NT2/D1 (cell line): ENCODE measurements at regions not wholly inside any gene's neighbourhood (a gene's known extent, or its start where the extent isn't known, plus 50 kb on each side); places are given as distances from the start of the nearest gene placed in this dataset.

Experiments
- DNase-seq: peaks from one replicate; pipeline ENCODE4 v3.0.0-alpha.2; 2011; ENCODE audit warnings: low read depth, low spot score
- H3K27me3 ChIP-seq: 2 replicates; pipeline ENCODE4 v1.6.0; 2011; ENCODE audit warnings: mild to moderate bottlenecking; ENCODE audit not compliant: insufficient read length, insufficient read depth
- H3K36me3 ChIP-seq: 2 replicates; pipeline ENCODE4 v1.6.1; 2011; ENCODE audit warnings: mild to moderate bottlenecking, low read length, mixed read lengths; ENCODE audit not compliant: insufficient read depth, insufficient read length
- H3K4me1 ChIP-seq: 2 replicates; pipeline ENCODE4 v1.5.1; 2011; ENCODE audit not compliant: insufficient read depth, insufficient read length
- H3K4me3 ChIP-seq: 2 replicates; pipeline ENCODE4 v1.5.1; 2011; ENCODE audit warnings: low read depth; ENCODE audit not compliant: insufficient read length
- H3K9ac ChIP-seq: 2 replicates; pipeline ENCODE4 v1.6.0; 2011; ENCODE audit warnings: low read depth; ENCODE audit not compliant: insufficient read length
- H3K9me3 ChIP-seq: 2 replicates; pipeline ENCODE4 v1.5.1; 2011; ENCODE audit warnings: mild to moderate bottlenecking, low read length; ENCODE audit not compliant: insufficient read depth
- SUZ12 ChIP-seq: IDR thresholded peaks from 2 replicates; pipeline ENCODE4 v1.6.1; 2011; ENCODE audit not compliant: insufficient read length, insufficient read depth; ENCODE audit errors: extremely low read depth
- YY1 ChIP-seq: IDR thresholded peaks from 2 replicates; pipeline ENCODE4 v1.6.1; 2011; ENCODE audit not compliant: insufficient read length, insufficient read depth
- ZNF274 ChIP-seq: IDR thresholded peaks from 2 replicates; pipeline ENCODE4 v1.6.1; 2011; ENCODE audit warnings: mild to moderate bottlenecking, low read depth, low read length

GRCh38 chr5:27502236-27502635 lies 463.9 kb upstream of the CDH9 start:
- H3K36me3 ChIP-seq, result no peaks in the 10 kb centered on the region
- TF ChIP-seq ZNF274, result no peak
- no peak for TF ChIP-seq YY1
- TF ChIP-seq SUZ12, result no peak
- H3K9me3 ChIP-seq, result no peaks in the 10 kb centered on the region
- no peak overlapping the region for H3K9ac ChIP-seq
- H3K4me1 ChIP-seq, result no peaks in the 10 kb centered on the region
- DNase-seq, result no peak
- H3K27me3 ChIP-seq, result no peaks in the 10 kb centered on the region
- H3K4me3 ChIP-seq, result no peak overlapping the region

DNA sequence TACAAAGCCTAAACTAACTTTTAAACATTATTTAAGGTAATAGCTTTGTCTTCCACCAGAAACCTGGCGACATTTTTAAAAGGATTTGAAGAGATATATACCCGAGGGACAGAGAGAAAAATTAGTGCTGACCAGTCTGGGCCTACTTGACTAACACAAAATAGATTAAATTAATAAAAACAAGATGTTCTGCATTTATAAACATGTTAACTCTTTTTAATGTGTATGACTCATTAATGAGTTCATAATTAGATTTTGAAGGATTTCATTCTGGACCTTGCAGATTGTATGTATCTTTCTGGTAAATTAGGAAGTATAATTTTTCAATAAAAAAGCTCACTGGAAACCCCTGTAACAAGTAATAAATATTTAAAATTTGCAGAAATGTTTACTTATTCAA lies 459.1 kb upstream of the CDH9 start:
- no peak for DNase-seq
- no peak overlapping the region for H3K4me3 ChIP-seq
- no peaks in the 10 kb centered on the region for H3K27me3 ChIP-seq
- TF ChIP-seq ZNF274 (no peak), SUZ12 (no peak), YY1 (no peak)
- H3K36me3 ChIP-seq, result no peaks in the 10 kb centered on the region
- H3K9me3 ChIP-seq, result no peaks in the 10 kb centered on the region
- H3K9ac ChIP-seq, result no peak overlapping the region
- H3K4me1 ChIP-seq, result no peaks in the 10 kb centered on the region

DNA sequence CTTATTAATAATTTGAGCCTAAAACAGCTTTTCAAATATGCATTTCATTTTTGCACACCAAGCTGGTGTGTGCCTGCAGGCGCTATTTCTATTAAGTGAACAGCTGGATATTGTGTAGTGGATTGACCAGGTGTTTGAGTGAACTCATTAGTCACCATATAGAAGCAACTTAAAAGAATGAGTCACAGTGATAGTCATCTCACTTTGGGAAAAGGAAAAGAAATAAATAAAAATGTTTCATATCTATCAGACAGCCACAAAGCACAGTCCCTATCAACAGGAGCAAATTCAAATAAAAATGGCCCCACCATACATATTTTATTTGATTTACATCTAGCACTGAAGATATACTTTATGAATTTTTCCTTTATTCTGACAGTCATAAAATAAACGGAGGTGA lies 456.5 kb upstream of the CDH9 start:
- Histone ChIP-seq H3K4me1 (no peaks in the 10 kb centered on the region), H3K9ac (no peak overlapping the region), H3K9me3 (no peaks in the 10 kb centered on the region), H3K27me3 (no peaks in the 10 kb centered on the region), H3K4me3 (no peak overlapping the region), H3K36me3 (no peaks in the 10 kb centered on the region)
- DNase-seq, result no peak
- no peak for TF ChIP-seq ZNF274
- no peak for TF ChIP-seq YY1
- no peak for TF ChIP-seq SUZ12

GRCh38 chr5:27491746-27492439 lies 453.5 kb upstream of the CDH9 start:
- no peak for DNase-seq
- TF ChIP-seq YY1 (no peak), ZNF274 (no peak), SUZ12 (no peak)
- no peaks in the 10 kb centered on the region for H3K27me3 ChIP-seq

GRCh38 chr5:27491047-27491446 lies 452.7 kb upstream of the CDH9 start:
- H3K4me3 ChIP-seq, result no peak overlapping the region

More at GRCh38 chr5:27491746-27492439, 453.5 kb upstream of the CDH9 start:
- H3K4me3 ChIP-seq, result no peak overlapping the region
- H3K36me3 ChIP-seq, result no peaks in the 10 kb centered on the region
- H3K4me1 ChIP-seq, result no peaks in the 10 kb centered on the region
- no peak overlapping the region for H3K9ac ChIP-seq
- H3K9me3 ChIP-seq, result no peaks in the 10 kb centered on the region

GRCh38 chr5:27489701-27490100 lies 451.3 kb upstream of the CDH9 start:
- Histone ChIP-seq H3K4me1 (no peaks in the 10 kb centered on the region), H3K9me3 (no peaks in the 10 kb centered on the region), H3K36me3 (no peaks in the 10 kb centered on the region), H3K27me3 (no peaks in the 10 kb centered on the region), H3K9ac (no peak overlapping the region), H3K4me3 (no peak overlapping the region)
- DNase-seq, result no peak
- TF ChIP-seq ZNF274 (no peak), SUZ12 (no peak), YY1 (no peak)

More at GRCh38 chr5:27491047-27491446, 452.7 kb upstream of the CDH9 start:
- no peaks in the 10 kb centered on the region for H3K27me3 ChIP-seq
- H3K9me3 ChIP-seq, result no peaks in the 10 kb centered on the region
- H3K4me1 ChIP-seq, result no peaks in the 10 kb centered on the region
- no peaks in the 10 kb centered on the region for H3K36me3 ChIP-seq
- DNase-seq, result no peak
- TF ChIP-seq YY1, result no peak
- no peak overlapping the region for H3K9ac ChIP-seq

DNA sequence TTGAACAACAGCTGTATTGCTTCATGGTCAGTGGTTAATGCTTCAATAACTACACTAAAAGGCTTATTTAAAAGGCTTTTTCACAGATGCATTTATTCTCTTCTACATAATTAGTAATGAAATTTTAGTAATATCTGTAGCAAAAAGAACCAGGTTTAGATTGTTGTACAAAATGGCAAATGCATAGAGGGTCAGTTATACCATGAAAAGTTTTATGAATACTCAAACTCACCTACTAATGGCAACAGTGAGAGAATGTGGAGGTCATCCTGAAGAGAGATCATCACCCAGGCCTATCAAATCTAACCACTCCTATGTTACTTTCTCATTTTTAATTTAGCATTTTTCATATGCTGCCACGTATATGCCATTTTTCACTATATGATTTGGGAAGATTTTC lies 444.3 kb upstream of the CDH9 start:
- DNase-seq, result no peak
- TF ChIP-seq ZNF274, result no peak
- TF ChIP-seq YY1, result no peak
- TF ChIP-seq SUZ12, result no peak
- H3K27me3 ChIP-seq, result no peaks in the 10 kb centered on the region

More for the DNA sequence above, 444.3 kb upstream of the CDH9 start:
- H3K4me3 ChIP-seq, result no peak overlapping the region
- H3K9ac ChIP-seq, result no peak overlapping the region
- peaks cover 3% of the 10 kb centered on the region for H3K36me3 ChIP-seq
- H3K4me1 ChIP-seq, result no peaks in the 10 kb centered on the region
- no peaks in the 10 kb centered on the region for H3K9me3 ChIP-seq
